ENCODE measurements at regions not wholly inside any gene's neighbourhood (a gene's known extent, or its start where the extent isn't known, plus 50 kb on each side); places are given as distances from the start of the nearest gene placed in this dataset.
A peak's percentile ranks its signal among the peaks of the same experiment; 100 is the strongest.

DNA sequence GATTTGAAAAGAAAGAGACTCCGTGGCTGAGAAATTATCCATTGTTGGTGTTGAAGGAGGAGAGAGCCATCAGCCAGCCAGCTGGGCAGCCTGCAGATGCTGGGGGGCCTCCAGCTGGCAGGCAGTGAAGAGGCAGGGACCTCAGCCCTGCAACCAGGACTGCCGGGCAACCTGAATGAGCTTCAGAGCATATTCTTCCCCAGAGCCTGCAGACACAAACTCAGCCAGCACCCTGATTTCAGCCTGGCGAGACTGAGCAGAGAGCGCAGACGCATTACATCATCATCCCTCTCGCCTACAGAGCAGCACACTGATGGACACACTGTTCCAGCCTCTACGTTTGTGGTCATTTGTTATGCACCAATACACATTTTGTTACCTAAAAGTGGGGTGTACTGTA is 150.7 kb upstream of the RAB6C start:
- Histone ChIP-seq H4K20me1 (ENCODE audit: insufficient read depth, low read length) (no peaks in the 10 kb centered on the region), H2AFZ (ENCODE audit: low read length) (no peak overlapping the region), H3K79me2 (ENCODE audit: insufficient read depth, low read length) (no peaks in the 10 kb centered on the region), H3K4me1 (ENCODE audit: insufficient read depth, low read length) (no peaks in the 10 kb centered on the region), H3K27me3 (ENCODE audit: control insufficient read depth in 1 of 2, insufficient read depth in 2 of 2, low read length in 2 of 2) (peaks cover 0 to 18% of the 10 kb centered on the region in 2 experiments; a peak in 4 of 5 replicates), H3K9me3 (ENCODE audit: low read length) (peaks cover 18% of the 10 kb centered on the region; the same call in 1 of the 2 replicates), H3K4me2 (ENCODE audit: low read depth, low read length) (no peak overlapping the region), H3K9ac (ENCODE audit: insufficient read depth, low read depth, low read length) (no peak overlapping the region), H3K4me3 (replicated peaks in 1 of 3; ENCODE audit: insufficient read depth in 1 of 3, low read depth in 2 of 3, low read length in 3 of 3) (no peak overlapping the region), H3K36me3 (replicated peaks in 1 of 2; ENCODE audit: control insufficient read depth in 1 of 2, insufficient read depth in 2 of 2, low read length in 2 of 2) (no peaks in the 10 kb centered on the region), H3K27ac (ENCODE audit: extremely low read length, insufficient read depth, low read length) (no peak overlapping the region)
- ChIA-PET POLR2A (no interaction called here), CTCF (ENCODE audit: low intra/inter-chr PET ratio, low total read pairs) (no interaction called here)
- ATAC-seq (no peak), DNase-seq (ENCODE audit: low spot score) (no peak), FAIRE-seq (no peak)
- intact Hi-C loops (cut with micrococcal nuclease; ENCODE audit: unreplicated experiment) (no loop called here), in situ Hi-C loops (cut with HindIII; ENCODE audit: extremely low pct_ligation_motif_present, low pct_unique_long_range_greater_than_20kb) (loop anchor here (25.0 kb wide), 1 partner anchor 1066 kb away; no protein-coding TSS in a partner anchor)
- no peak for TF ChIP-seq CBX2 (IDR thresholded peaks at IDR 0.05; ENCODE audit: low read depth, low read length)
- TF ChIP-seq CBX2 (CRISPR knock-in tag; IDR thresholded peaks at IDR 0.05; ENCODE audit: low read depth): no peak
- peak; percentile 66 for TF ChIP-seq ATF7 (IDR thresholded peaks at IDR 0.05)
- no peak for TF ChIP-seq ATF7 (CRISPR knock-in tag; IDR thresholded peaks at IDR 0.05)
- TF ChIP-seq PRMT3 (CRISPR knock-in tag; IDR thresholded peaks at IDR 0.05; ENCODE audit: borderline replicate concordance, low read depth): no peak
- TF ChIP-seq PAX8 (CRISPR knock-in tag; IDR thresholded peaks at IDR 0.05; ENCODE audit: borderline replicate concordance): no peak
- WGBS (ENCODE audit: low lambda C conversion rate): 9% methylated on average over 6 of the region's 7 CpGs
- BruUV-seq (replicated peaks): no TSS peak

DNA sequence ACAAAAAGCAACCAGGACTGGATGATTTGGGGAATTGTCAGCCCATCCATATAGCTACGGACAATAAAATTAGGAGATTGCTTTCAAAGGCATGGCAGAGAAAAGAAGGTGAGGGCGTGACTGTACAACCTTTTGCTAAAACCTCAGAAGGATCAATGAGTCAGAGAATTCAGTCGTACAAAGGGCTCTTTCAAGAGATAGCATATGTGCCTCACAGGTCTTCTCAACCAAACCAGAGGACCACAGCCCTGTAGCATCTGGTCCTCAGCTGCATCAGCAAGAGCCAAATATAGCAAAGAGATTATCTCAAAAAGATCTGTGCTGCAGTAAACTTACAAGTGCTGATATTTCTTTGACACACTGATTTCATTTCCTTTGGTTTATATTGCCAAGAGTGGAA is 149.9 kb upstream of the RAB6C start:
- no peak for FAIRE-seq
- no peaks in the 10 kb centered on the region for H3K79me2 ChIP-seq (ENCODE audit: insufficient read depth, low read length)
- H3K4me2 ChIP-seq (ENCODE audit: low read depth, low read length): no peak overlapping the region
- H2AFZ ChIP-seq (ENCODE audit: low read length): no peak overlapping the region
- no peaks in the 10 kb centered on the region for H4K20me1 ChIP-seq (ENCODE audit: insufficient read depth, low read length)
- no peak for ATAC-seq
- ChIA-PET POLR2A (no interaction called here), CTCF (ENCODE audit: low intra/inter-chr PET ratio, low total read pairs) (no interaction called here)
- 5% methylated on average over 3 of the region's 3 CpGs for WGBS (ENCODE audit: low lambda C conversion rate)
- H3K36me3 ChIP-seq (replicated peaks in 1 of 2; ENCODE audit: control insufficient read depth in 1 of 2, insufficient read depth in 2 of 2, low read length in 2 of 2): no peaks in the 10 kb centered on the region
- intact Hi-C loops (cut with micrococcal nuclease; ENCODE audit: unreplicated experiment) (no loop called here), in situ Hi-C loops (cut with HindIII; ENCODE audit: extremely low pct_ligation_motif_present, low pct_unique_long_range_greater_than_20kb) (loop anchor here (25.0 kb wide), 1 partner anchor 1067 kb away; no protein-coding TSS in a partner anchor)
- H3K27ac ChIP-seq (ENCODE audit: extremely low read length, insufficient read depth, low read length): no peak overlapping the region
- H3K9ac ChIP-seq (ENCODE audit: insufficient read depth, low read depth, low read length): no peak overlapping the region
- H3K4me3 ChIP-seq (replicated peaks in 1 of 3; ENCODE audit: insufficient read depth in 1 of 3, low read depth in 2 of 3, low read length in 3 of 3): no peak overlapping the region
- no peak for TF ChIP-seq ZNF564 (CRISPR knock-in tag; IDR thresholded peaks at IDR 0.05)
- no peak for TF ChIP-seq NFAT5 (CRISPR knock-in tag; IDR thresholded peaks at IDR 0.05)
- TF ChIP-seq ZSCAN20 (CRISPR knock-in tag; IDR thresholded peaks at IDR 0.05; ENCODE audit: borderline replicate concordance): no peak
- TF ChIP-seq, protein P1, sequence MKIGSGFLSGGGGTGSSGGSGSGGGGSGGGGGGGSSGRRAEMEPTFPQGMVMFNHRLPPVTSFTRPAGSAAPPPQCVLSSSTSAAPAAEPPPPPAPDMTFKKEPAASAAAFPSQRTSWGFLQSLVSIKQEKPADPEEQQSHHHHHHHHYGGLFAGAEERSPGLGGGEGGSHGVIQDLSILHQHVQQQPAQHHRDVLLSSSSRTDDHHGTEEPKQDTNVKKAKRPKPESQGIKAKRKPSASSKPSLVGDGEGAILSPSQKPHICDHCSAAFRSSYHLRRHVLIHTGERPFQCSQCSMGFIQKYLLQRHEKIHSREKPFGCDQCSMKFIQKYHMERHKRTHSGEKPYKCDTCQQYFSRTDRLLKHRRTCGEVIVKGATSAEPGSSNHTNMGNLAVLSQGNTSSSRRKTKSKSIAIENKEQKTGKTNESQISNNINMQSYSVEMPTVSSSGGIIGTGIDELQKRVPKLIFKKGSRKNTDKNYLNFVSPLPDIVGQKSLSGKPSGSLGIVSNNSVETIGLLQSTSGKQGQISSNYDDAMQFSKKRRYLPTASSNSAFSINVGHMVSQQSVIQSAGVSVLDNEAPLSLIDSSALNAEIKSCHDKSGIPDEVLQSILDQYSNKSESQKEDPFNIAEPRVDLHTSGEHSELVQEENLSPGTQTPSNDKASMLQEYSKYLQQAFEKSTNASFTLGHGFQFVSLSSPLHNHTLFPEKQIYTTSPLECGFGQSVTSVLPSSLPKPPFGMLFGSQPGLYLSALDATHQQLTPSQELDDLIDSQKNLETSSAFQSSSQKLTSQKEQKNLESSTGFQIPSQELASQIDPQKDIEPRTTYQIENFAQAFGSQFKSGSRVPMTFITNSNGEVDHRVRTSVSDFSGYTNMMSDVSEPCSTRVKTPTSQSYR (CRISPR knock-in tag; IDR thresholded peaks at IDR 0.05; ENCODE audit: borderline replicate concordance): no peak
- H3K27me3 ChIP-seq (ENCODE audit: control insufficient read depth in 1 of 2, insufficient read depth in 2 of 2, low read length in 2 of 2): peaks cover 0 to 18% of the 10 kb centered on the region in 2 experiments; a peak in 4 of 5 replicates
- no peak for DNase-seq (ENCODE audit: low spot score)
- H3K9me3 ChIP-seq (ENCODE audit: low read length): peaks cover 18% of the 10 kb centered on the region; the same call in 1 of the 2 replicates
- no TSS peak for BruUV-seq (replicated peaks)
- H3K4me1 ChIP-seq (ENCODE audit: insufficient read depth, low read length): no peaks in the 10 kb centered on the region
